Lung (tissue), 11 donors: ENCODE measurements at regions not wholly inside any gene's neighbourhood (a gene's known extent, or its start where the extent isn't known, plus 50 kb on each side); places are given as distances from the start of the nearest gene placed in this dataset.
A peak's percentile ranks its signal among the peaks of the same experiment; 100 is the strongest.

Experiments used
- ATAC-seq: fragments of 200-7000 bp; cut with Tn5 transposase; one replicate; pipeline ENCODE4 v1.9.1; 2020; ENCODE audit warnings: moderate number of reproducible peaks; ENCODE audit not compliant: insufficient read depth, low FRiP score
- DNase-seq, 3 donors: peaks; one replicate each; pipeline ENCODE4 v3.0.0-alpha.2; 2013 to 2017
- H3K27ac ChIP-seq, 2 donors: one replicate each; pipeline ENCODE4 v1.5.1; 2013; ENCODE audit warnings: mild to moderate bottlenecking in 2 of 2, moderate library complexity in 2 of 2, control low read depth in 1 of 2, inconsistent platforms in 1 of 2, low read depth in 1 of 2, low read length in 1 of 2
- H3K27me3 ChIP-seq, 3 donors: one replicate each; pipeline ENCODE4 v1.5.1; 2013; ENCODE audit warnings: low read length in 2 of 3; ENCODE audit not compliant: control insufficient read depth in 3 of 3, insufficient read depth in 3 of 3
- H3K36me3 ChIP-seq, 4 donors: one replicate each; pipeline ENCODE4 v1.5.1; 2013; ENCODE audit warnings: low read length in 4 of 4, mild to moderate bottlenecking in 1 of 4, moderate library complexity in 1 of 4; ENCODE audit not compliant: control insufficient read depth in 4 of 4, insufficient read depth in 4 of 4
- H3K4me1 ChIP-seq, 5 donors: one replicate each; pipeline ENCODE4 v1.5.1; 2013; ENCODE audit warnings: low read length in 5 of 5, mild to moderate bottlenecking in 2 of 5, moderate library complexity in 1 of 5; ENCODE audit not compliant: control insufficient read depth in 5 of 5, insufficient read depth in 5 of 5
- H3K4me3 ChIP-seq: one replicate; pipeline ENCODE4 v1.5.1; 2013; ENCODE audit warnings: mild to moderate bottlenecking, control low read depth, moderate library complexity
- H3K9ac ChIP-seq, 2 donors: one replicate each; pipeline ENCODE4 v1.5.1; 2013; ENCODE audit warnings: low read length in 2 of 2, control low read depth in 1 of 2; ENCODE audit not compliant: insufficient read depth in 1 of 2
- H3K9me3 ChIP-seq, 4 donors: one replicate each; pipeline ENCODE4 v1.5.1; 2013; ENCODE audit warnings: low read length in 3 of 4, mild to moderate bottlenecking in 1 of 4, moderate library complexity in 1 of 4; ENCODE audit not compliant: control insufficient read depth in 4 of 4, insufficient read depth in 3 of 4
- WGBS, 2 donors: extraction: QIAGEN DNeasy Blood & Tissue Kit; methylation state at CpG; one replicate each; pipeline ENCODE4 v1.1.7; 2013; 5-methylcytosine and 5-hydroxymethylcytosine counted together
- TF ChIP-seq, protein P1 (sequence below): IDR thresholded peaks from 2 replicates; pipeline ENCODE4 v1.5.1; 2012; ENCODE audit warnings: mild to moderate bottlenecking; ENCODE audit errors: control extremely low read depth, extremely low read depth
- donor health status: control.
- donor health status: control.
- donor health status: Bipolar disorder and iron deficiency.
- donor health status: healthy.
- donor health status: DM: yes; HTN: yes; CAD: no.

DNA sequence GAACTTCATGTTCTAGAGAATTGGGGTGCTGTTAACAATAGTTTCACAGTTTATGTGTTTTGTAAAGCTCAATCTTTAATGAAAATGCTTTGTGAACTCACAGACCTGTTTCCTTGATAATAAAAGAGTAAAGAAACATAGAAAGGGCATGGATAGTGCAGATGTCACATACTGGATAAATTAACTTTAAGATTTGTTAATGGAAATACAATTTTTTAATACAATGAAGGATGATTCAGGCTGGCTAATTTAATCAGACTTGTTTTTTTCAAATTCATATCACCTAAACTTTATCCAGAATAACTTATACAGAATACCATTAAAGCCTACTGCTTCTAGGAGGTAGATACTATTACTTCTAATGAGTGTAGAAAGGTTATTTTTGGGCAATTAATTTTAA is 1033.5 kb upstream of the SLC10A2 start:
- Histone ChIP-seq H3K9ac (no peak overlapping the region), H3K36me3 (no peaks in the 10 kb centered on the region), H3K4me3 (no peak overlapping the region), H3K27ac (no peak overlapping the region), H3K9me3 (peaks cover 0 to 2% (median 0%) of the 10 kb centered on the region in 4 donors), H3K4me1 (no peaks in the 10 kb centered on the region), H3K27me3 (no peaks in the 10 kb centered on the region)
- TF ChIP-seq, protein P1, sequence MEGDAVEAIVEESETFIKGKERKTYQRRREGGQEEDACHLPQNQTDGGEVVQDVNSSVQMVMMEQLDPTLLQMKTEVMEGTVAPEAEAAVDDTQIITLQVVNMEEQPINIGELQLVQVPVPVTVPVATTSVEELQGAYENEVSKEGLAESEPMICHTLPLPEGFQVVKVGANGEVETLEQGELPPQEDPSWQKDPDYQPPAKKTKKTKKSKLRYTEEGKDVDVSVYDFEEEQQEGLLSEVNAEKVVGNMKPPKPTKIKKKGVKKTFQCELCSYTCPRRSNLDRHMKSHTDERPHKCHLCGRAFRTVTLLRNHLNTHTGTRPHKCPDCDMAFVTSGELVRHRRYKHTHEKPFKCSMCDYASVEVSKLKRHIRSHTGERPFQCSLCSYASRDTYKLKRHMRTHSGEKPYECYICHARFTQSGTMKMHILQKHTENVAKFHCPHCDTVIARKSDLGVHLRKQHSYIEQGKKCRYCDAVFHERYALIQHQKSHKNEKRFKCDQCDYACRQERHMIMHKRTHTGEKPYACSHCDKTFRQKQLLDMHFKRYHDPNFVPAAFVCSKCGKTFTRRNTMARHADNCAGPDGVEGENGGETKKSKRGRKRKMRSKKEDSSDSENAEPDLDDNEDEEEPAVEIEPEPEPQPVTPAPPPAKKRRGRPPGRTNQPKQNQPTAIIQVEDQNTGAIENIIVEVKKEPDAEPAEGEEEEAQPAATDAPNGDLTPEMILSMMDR = no peak
- ATAC-seq (no peak), DNase-seq (no peak)

DNA sequence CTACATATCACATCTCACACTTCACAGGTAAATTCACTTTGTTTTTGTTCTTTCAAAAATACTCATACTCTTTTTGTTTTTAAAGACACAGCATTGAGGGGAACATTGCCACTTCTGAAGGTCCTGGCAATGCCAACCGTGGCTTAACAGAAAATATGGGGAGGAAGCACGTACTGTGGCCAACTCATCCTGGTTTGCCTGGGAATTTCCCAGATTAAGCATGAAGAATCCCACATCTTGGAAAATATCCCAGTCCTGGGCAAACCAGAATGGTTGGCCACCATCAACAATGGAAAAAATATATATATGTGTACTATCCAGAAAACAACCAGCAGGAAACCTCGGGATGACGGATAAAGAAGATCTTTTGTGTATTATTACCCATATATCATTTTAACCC is 1032.2 kb upstream of the SLC10A2 start:
- WGBS, 2 donors = 88 to 95% methylated on average over 4 of the region's 4 CpGs
- no peak for ATAC-seq
- Histone ChIP-seq H3K9ac (no peak overlapping the region), H3K4me1 (no peaks in the 10 kb centered on the region), H3K27me3 (no peaks in the 10 kb centered on the region), H3K36me3 (no peaks in the 10 kb centered on the region), H3K9me3 (peaks cover 0 to 2% (median 0%) of the 10 kb centered on the region in 4 donors), H3K4me3 (no peak overlapping the region), H3K27ac (no peak overlapping the region)
- TF ChIP-seq, protein P1 = no peak
- no peak for DNase-seq

DNA sequence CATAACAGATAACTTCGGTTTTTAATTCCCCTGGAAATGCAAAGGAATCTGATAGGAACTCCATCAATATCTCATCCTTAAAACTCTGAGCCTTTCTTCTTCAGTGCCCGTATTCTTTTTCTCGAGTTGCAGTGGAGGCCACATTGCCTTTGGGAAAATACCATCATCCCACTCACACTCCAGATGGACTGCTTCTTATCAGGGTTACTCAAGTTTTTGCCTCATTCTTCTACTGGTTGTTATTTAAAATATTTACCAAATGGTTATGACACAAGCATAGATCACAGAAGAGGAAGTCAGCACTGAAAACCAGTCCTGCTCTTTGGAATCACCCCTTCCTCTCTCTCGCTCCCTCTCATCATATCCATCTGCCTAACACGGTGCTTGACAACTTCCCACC is 1020.5 kb upstream of the SLC10A2 start:
- DNase-seq = peak in 2 of 3 donors; percentile 16 to 26
- peaks cover 0 to 2% (median 0%) of the 10 kb centered on the region in 4 donors for H3K9me3 ChIP-seq
- no peak overlapping the region for H3K9ac ChIP-seq
- WGBS, 2 donors = 73 to 74% methylated on average over 5 of the region's 5 CpGs
- H3K27me3 ChIP-seq = no peaks in the 10 kb centered on the region
- H3K27ac ChIP-seq = no peak overlapping the region
- TF ChIP-seq, protein P1 = no peak
- H3K36me3 ChIP-seq = no peaks in the 10 kb centered on the region
- ATAC-seq = no peak
- no peaks in the 10 kb centered on the region for H3K4me1 ChIP-seq
- no peak overlapping the region for H3K4me3 ChIP-seq

DNA sequence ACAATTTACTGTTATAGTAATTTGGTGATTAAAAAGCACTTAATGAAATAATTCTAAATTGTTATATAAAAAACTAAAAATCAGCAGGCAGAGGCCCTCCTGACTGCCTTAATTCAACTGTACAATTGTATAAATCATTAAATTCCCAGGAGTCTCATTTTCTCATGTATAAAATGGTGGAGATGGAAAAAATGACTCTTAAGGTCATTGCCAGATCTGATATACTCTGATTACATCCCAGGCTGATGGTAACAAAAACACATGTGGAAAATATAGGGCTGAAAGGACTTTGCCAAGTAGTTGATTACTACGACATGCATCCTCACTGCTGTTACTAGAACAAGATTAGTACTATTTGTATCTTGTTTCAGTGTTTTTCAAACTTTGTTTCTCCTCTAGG is 1020.0 kb upstream of the SLC10A2 start:
- 71 to 89% methylated on average over 1 of the region's 1 CpG for WGBS, 2 donors
- Histone ChIP-seq H3K36me3 (no peaks in the 10 kb centered on the region), H3K27me3 (no peaks in the 10 kb centered on the region), H3K4me1 (no peaks in the 10 kb centered on the region), H3K27ac (no peak overlapping the region), H3K9me3 (peaks cover 0 to 2% (median 0%) of the 10 kb centered on the region in 4 donors), H3K9ac (no peak overlapping the region), H3K4me3 (no peak overlapping the region)
- TF ChIP-seq, protein P1 = no peak
- ATAC-seq = no peak
- peak in 2 of 3 donors; percentile 48 to 75 for DNase-seq
